ENCODE measurements at regions not wholly inside any gene's neighbourhood (a gene's known extent, or its start where the extent isn't known, plus 50 kb on each side); places are given as distances from the start of the nearest gene placed in this dataset.

DNA sequence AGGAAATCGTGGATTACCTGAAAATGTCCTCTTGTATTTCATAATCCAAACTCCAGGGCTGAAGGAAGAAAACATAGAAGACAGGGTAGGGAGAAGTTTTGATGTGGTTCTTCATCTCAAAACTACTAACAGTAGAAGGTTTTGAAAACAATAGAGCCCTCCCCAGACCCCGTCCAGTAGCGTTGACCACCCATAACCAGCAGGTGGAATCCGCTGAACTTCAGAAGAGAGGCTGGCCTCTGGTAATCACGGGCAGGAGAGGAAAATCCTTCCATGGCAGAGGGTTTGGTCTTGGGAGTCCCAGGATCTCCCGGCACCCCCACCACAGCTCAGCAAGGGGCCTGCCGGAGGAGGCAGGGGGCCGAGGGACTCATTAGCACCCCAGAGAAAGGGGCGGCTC lies 333.4 kb upstream of the RNF32 start:
- H3K4me3 ChIP-seq, result no peak overlapping the region
- no peak for DNase-seq
- no peak overlapping the region for H3K27ac ChIP-seq
- intact Hi-C loops (cut with DNase I; ENCODE audit: low total_unique reads), result no loop called here
- in situ Hi-C loops (cut with MboI; ENCODE audit: low sequenced_read_pairs in 4 of 4), result no loop called here
- H3K4me1 ChIP-seq, result no peaks in the 10 kb centered on the region
- no peak for ATAC-seq
- no peaks in the 10 kb centered on the region for H3K36me3 ChIP-seq
- H3K27me3 ChIP-seq, result no peaks in the 10 kb centered on the region
- TF ChIP-seq, protein P1, sequence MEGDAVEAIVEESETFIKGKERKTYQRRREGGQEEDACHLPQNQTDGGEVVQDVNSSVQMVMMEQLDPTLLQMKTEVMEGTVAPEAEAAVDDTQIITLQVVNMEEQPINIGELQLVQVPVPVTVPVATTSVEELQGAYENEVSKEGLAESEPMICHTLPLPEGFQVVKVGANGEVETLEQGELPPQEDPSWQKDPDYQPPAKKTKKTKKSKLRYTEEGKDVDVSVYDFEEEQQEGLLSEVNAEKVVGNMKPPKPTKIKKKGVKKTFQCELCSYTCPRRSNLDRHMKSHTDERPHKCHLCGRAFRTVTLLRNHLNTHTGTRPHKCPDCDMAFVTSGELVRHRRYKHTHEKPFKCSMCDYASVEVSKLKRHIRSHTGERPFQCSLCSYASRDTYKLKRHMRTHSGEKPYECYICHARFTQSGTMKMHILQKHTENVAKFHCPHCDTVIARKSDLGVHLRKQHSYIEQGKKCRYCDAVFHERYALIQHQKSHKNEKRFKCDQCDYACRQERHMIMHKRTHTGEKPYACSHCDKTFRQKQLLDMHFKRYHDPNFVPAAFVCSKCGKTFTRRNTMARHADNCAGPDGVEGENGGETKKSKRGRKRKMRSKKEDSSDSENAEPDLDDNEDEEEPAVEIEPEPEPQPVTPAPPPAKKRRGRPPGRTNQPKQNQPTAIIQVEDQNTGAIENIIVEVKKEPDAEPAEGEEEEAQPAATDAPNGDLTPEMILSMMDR (IDR thresholded peaks at IDR 0.05 in 4 of 5, conservative IDR thresholded peaks at IDR 0.05 in 1 of 5), result no peak
- TF ChIP-seq POLR2A (IDR thresholded peaks at IDR 0.05), result no peak
- no peaks in the 10 kb centered on the region for H3K9me3 ChIP-seq

DNA sequence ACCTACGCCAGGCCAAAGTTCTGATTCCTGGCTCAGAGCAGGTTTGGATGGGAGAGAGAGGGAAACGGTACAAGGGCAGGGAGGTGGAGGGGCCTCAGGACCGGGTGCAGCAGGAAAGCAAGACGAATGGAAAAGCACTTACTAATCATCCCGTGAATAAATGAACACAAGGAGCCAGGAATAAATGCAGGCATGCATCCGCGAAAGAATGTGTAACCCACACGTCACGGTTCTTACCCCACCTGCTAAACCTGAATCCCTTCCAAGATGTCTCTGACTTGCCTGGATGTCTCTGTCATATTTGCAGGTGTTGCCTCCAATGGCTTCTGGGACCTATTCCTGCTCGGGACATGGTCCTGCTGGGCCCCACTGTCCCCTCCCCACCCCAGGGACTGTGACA lies 335.2 kb upstream of the RNF32 start:
- ATAC-seq (no peak), DNase-seq (no peak)
- no peaks in the 10 kb centered on the region for H3K4me1 ChIP-seq
- in situ Hi-C loops (cut with MboI; ENCODE audit: low sequenced_read_pairs in 4 of 4), result no loop called here
- intact Hi-C loops (cut with DNase I; ENCODE audit: low total_unique reads), result no loop called here
- no peaks in the 10 kb centered on the region for H3K36me3 ChIP-seq
- H3K9me3 ChIP-seq, result no peaks in the 10 kb centered on the region
- no peak overlapping the region for H3K27ac ChIP-seq
- H3K4me3 ChIP-seq, result no peak overlapping the region
- no peak for TF ChIP-seq POLR2A (IDR thresholded peaks at IDR 0.05)
- TF ChIP-seq, protein P1 (IDR thresholded peaks at IDR 0.05 in 4 of 5, conservative IDR thresholded peaks at IDR 0.05 in 1 of 5), result no peak
- H3K27me3 ChIP-seq, result no peaks in the 10 kb centered on the region

DNA sequence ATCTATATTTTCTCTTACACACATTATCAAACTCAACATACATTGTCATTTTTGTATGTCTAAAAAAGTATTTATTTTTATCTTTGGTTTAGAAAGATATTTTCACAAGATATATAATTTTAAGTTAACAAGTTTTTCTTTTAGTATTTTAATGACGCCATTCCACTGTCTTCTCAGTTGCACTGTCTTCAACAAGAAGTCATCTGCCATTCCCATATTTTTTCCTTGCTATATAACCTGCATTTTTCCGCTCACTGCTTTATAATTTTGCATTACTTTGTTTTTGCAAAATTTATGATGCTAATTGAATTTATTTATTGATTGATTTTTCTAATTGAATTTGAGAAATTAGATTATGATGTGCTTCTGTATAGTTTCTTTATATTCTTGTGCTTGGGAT lies 357.8 kb upstream of the RNF32 start:
- Histone ChIP-seq H3K27ac (no peak overlapping the region), H3K36me3 (no peaks in the 10 kb centered on the region), H3K4me1 (no peaks in the 10 kb centered on the region), H3K9me3 (no peaks in the 10 kb centered on the region), H3K4me3 (no peak overlapping the region), H3K27me3 (no peaks in the 10 kb centered on the region)
- intact Hi-C loops (cut with DNase I; ENCODE audit: low total_unique reads) (no loop called here), in situ Hi-C loops (cut with MboI; ENCODE audit: low sequenced_read_pairs in 4 of 4) (no loop called here)
- no peak for DNase-seq
- TF ChIP-seq, protein P1 (IDR thresholded peaks at IDR 0.05 in 4 of 5, conservative IDR thresholded peaks at IDR 0.05 in 1 of 5), result no peak
- TF ChIP-seq POLR2A (IDR thresholded peaks at IDR 0.05), result no peak
- ATAC-seq, result no peak

DNA sequence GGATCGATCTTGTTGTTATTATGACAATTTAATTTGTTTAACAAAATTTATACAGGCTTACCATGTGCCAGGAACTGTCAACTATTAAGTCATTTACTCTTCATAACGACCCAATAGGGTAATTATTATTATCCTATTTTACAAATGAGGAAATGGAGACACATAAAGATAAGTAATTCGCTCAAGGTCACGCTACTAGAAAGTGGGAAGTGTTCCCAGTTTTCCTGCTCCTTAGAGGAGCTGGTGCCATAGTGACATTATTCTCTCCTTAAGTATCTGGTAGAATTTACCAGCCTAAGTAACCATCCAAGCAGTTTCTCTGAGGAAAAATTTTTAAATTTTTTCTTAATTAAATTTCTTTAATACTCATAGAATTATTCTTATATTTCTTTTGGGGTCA lies 360.9 kb upstream of the RNF32 start:
- TF ChIP-seq POLR2A (IDR thresholded peaks at IDR 0.05), result no peak
- TF ChIP-seq, protein P1 (IDR thresholded peaks at IDR 0.05 in 4 of 5, conservative IDR thresholded peaks at IDR 0.05 in 1 of 5), result no peak
- H3K27me3 ChIP-seq, result no peaks in the 10 kb centered on the region
- no peak for DNase-seq
- no peaks in the 10 kb centered on the region for H3K4me1 ChIP-seq
- no peak for ATAC-seq
- no peak overlapping the region for H3K27ac ChIP-seq
- H3K9me3 ChIP-seq, result no peaks in the 10 kb centered on the region
- in situ Hi-C loops (cut with MboI; ENCODE audit: low sequenced_read_pairs in 4 of 4) (no loop called here), intact Hi-C loops (cut with DNase I; ENCODE audit: low total_unique reads) (no loop called here)
- no peaks in the 10 kb centered on the region for H3K36me3 ChIP-seq
- H3K4me3 ChIP-seq, result no peak overlapping the region

DNA sequence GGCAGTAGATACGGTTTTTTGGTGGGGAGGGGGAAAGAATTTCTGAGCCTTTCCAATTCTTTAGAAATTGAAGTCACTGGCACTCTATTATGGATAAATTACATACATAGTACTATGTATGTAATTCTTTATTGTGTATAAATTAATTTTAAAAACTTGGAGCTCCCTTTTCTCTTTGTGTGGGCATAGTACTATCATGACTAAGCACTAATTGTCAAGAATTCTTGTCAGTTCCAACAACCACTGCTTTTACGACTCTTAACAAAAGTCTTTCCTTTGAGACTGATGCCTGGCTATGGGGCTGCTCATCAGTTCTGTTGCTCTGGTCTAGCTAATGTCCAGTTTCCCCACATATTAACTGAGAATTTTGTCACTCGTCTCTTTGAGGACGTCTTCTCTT lies 365.3 kb upstream of the RNF32 start:
- intact Hi-C loops (cut with DNase I; ENCODE audit: low total_unique reads), result no loop called here

More for the DNA sequence above, 365.3 kb upstream of the RNF32 start:
- Histone ChIP-seq H3K27ac (no peak overlapping the region), H3K4me3 (no peak overlapping the region), H3K27me3 (no peaks in the 10 kb centered on the region), H3K36me3 (no peaks in the 10 kb centered on the region), H3K9me3 (no peaks in the 10 kb centered on the region), H3K4me1 (no peaks in the 10 kb centered on the region)
- DNase-seq (no peak), ATAC-seq (no peak)
- in situ Hi-C loops (cut with MboI; ENCODE audit: low sequenced_read_pairs in 4 of 4), result no loop called here
- no peak for TF ChIP-seq POLR2A (IDR thresholded peaks at IDR 0.05)
- TF ChIP-seq, protein P1 (IDR thresholded peaks at IDR 0.05 in 4 of 5, conservative IDR thresholded peaks at IDR 0.05 in 1 of 5), result no peak

Data from gastrocnemius medialis (tissue), 4 donors.